ENCODE measurements at regions not wholly inside any gene's neighbourhood (a gene's known extent, or its start where the extent isn't known, plus 50 kb on each side); places are given as distances from the start of the nearest gene placed in this dataset.
A peak's percentile ranks its signal among the peaks of the same experiment; 100 is the strongest.
"Not testable (repeated sequence)": the region's sequence is repeated elsewhere in the genome, so short reads cannot be mapped to it uniquely, and the experiment has no call there.

- DNase-seq, result no peak
Measured at GRCh38 chr4:187726485-187726884, 269.1 kb upstream of the ZFP42 start.

DNA sequence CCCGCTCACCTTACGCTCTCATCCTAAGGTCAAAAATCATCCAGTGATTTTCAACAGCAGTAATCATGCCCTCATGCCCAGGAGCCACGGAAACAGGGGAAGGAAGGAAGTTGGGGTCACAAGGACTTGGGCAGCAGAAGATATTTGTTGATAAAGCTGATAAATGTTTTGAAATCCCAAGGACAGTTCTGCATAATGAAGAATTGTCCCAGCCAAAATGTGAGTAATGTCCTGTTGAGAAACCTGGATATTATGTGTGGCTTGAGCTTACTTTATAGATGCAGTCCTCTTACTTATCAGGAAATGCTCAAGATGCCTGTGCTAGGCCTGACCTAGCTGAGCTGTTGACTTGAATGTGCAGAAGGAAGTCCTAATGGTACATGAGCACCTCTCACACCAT lies 263.0 kb upstream of the ZFP42 start:
- no peak for DNase-seq

DNA sequence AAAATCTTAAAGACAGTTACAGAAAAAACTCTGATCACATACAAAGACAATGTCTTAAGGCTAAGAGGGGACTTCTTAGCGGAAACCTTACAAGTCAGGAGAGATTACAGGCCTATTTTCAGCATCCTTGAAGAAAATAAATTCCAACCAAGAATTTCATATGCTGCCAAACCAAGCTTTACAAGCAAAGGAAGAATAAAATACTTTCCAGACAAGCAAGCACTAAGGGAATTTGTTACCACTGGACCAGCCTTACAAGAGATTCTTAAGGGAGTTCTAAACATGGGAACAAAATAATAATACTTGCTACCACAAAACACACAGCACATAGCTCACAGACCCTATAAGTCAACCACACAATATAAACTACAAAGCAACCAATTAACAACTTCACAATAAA lies 255.8 kb upstream of the ZFP42 start:
- DNase-seq, result no peak

DNA sequence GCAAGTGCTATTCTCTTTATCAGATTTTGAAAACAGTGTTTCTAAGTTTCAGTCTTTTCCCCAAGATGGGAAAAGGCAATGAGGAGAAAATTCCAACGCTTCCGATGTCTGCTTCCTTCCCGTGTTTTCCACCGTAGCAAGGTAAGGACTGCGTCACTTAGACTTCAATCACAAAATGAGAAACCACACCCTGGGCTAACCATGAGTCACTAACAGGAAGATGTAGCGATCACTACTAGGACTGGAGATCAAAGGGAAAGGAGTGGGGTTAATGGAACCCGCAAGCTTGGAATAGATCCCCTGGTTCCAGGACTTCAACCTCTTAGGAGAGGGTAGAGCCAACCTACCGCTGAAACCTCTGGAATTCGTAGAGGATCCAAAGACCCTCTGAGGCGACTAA lies 250.7 kb upstream of the ZFP42 start:
- DNase-seq, result no peak

DNA sequence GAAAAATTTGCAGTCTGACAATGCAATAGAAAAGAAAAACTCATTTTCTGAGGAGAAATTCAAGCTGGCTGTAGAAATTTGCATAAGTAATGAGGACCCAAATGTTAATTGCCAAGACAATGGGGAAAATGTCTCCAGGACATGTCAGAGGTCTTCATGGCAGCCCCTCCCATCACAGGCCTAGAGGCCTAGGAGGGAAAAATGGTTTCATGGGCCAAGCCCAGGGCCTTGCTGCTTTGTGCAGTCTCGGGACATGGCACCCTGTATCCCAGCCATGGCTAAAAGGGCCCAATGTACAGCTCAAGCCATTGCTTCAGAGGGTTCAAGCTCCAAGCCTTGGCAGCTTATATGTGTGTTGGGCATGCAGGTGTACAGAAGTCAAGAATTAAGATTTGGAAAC lies 244.9 kb upstream of the ZFP42 start:
- not testable (repeated sequence) for DNase-seq

- no peak for DNase-seq
Measured at GRCh38 chr4:187767158-187767557, 228.4 kb upstream of the ZFP42 start.

- no peak for DNase-seq
Measured at GRCh38 chr4:187767687-187768086, 227.9 kb upstream of the ZFP42 start.

GRCh38 chr4:187770345-187770744 lies 225.2 kb upstream of the ZFP42 start:
- DNase-seq, result no peak

DNA sequence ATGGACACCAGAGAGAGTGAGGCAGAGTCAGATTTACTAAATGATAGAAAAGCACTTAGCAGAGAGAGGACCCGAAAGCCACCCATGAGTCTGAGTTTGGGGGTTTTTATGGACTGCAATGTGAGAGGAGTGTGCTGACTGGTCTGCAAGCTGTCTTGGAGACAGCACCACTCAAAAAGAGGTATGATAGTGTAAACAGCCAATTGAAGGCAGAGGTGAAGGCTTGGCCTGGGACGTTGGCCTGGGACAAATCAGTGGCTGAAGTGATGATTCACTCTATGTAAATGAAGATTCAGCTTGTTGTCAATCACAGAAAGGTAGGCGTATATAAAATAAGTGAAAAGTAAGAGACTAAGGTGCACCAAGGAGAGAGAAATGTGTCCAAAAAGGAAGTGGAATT lies 217.6 kb upstream of the ZFP42 start:
- DNase-seq, result no peak

GRCh38 chr4:187780070-187780469 lies 215.5 kb upstream of the ZFP42 start:
- no peak for DNase-seq

DNA sequence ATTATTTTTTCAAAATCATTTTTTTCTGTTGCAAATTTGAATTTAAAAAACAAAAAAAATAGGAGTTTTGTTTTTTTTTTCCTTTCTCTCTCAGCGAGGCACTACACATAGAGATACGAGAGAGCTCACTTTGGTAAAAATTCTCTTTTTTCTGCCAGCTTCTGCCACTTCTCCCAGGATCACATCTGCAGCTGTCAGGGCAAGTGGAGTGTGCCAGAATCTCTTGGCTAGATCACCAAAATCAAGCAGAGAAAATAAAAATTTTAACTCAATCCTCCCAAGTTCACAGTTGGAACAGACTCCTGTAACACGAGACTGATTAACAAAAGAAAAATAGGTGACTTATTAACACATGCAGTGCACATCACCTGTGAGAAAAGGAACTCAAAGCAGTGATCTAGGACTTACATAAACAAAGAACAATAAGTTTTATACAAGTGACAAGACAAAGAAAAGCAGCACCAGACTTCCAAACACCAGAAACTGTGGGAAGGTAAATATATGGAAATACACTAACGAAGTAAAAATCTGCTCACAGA lies 213.2 kb upstream of the ZFP42 start:
- DNase-seq, result no peak

- DNase-seq, result no peak
Measured at GRCh38 chr4:187786190-187786589, 209.4 kb upstream of the ZFP42 start.

- no peak for DNase-seq
Measured at GRCh38 chr4:187789078-187789477, 206.5 kb upstream of the ZFP42 start.

- DNase-seq, result no peak
Measured at GRCh38 chr4:187795737-187796136, 199.8 kb upstream of the ZFP42 start.

- DNase-seq, result no peak
Measured at GRCh38 chr4:187798385-187798784, 197.2 kb upstream of the ZFP42 start.

DNA sequence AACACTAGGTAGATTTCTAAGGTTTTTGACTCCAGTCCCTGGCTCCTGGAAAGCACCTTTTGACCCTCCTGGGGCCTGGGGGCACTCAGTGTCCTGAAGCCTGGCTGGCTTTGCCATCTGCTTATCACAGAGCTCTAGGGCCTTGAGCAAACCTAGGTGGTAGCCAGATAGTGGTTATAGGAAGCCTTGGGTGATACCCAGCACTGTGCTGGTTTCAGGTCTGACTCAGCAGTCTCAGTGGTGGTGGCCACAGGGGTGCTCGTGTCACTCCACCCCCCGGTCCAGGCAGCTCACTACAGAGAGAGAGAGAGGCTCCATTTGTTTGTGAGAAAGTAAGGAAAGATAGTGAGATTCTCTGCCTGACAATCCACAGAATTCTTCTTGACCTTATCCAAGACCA lies 195.8 kb upstream of the ZFP42 start:
- no peak for DNase-seq

DNA sequence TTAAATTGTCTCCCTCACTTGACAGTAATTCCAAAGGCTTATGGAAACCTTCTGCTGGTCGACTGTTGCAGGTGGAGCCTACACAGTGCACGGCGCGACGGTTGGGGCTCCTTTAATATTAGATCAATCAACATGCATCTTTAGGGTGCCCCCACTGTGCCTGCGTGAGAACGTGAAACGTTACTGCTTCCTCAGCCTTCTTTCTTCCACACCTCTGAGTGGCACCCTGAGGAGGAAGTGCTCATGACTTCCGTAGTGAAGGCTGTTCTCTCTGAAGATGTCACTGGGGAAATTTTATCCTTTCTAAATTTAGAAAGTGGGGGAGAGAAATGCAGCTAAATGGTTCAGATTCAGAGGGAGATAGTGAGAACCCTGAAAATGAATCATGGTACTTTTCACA lies 184.0 kb upstream of the ZFP42 start:
- DNase-seq, result no peak

DNA sequence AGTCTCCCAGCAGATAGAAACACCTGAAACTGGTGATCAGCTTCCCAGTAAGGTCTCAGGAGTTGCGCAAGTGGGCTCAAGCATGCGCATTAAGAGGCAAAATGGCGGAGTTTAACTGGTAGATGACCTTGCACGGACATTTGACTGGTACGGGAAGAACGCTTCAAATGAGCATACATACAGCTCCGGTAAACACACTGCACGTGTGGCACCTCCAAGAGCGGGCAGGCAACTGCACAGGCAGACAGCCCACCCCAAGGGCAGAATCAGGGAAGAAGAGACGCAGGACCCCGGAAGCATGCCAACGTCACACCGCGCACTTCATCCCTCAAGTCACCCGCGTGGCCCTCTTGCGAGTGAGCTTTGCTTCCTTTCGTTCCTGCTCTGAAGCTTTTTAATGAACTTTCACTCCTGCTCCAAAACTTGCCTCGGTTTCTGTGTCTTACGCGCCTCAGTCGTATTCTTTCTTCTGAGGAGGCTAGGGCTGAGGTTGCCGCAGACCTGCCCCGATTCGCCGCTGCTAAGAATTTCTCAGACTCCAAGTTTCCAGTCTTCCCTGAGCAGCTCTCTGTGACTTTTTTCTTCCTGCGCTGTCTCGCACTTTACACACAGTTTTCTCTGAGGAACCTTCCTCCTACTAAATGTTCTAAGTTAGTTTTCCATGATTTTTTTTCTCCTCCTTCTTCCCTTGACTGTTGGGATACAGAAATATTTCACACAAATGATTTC lies 180.7 kb upstream of the ZFP42 start:
- peak; percentile 40 for DNase-seq

DNA sequence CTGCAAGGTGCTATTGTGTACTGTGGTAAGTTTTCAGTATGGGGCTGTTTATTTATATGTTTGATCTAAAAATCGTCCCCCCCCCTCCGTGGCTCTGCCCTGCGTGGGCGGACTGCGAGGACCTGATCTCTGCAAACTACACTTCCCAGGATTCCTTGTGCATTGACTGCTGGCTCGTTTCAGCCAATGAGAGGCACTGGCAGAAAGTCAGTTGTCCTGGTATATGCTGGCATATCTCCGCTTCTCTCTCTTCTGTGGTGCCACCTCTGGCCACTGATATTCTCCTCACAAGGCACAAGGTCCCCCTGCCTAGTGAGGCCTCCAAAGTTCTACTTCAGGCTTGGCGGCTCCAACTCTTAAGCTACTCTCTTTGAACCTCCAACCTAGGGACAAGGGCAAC lies 168.8 kb upstream of the ZFP42 start:
- DNase-seq, result no peak

- no peak for DNase-seq
Measured at GRCh38 chr4:187827631-187828030, 167.9 kb upstream of the ZFP42 start.

DNA sequence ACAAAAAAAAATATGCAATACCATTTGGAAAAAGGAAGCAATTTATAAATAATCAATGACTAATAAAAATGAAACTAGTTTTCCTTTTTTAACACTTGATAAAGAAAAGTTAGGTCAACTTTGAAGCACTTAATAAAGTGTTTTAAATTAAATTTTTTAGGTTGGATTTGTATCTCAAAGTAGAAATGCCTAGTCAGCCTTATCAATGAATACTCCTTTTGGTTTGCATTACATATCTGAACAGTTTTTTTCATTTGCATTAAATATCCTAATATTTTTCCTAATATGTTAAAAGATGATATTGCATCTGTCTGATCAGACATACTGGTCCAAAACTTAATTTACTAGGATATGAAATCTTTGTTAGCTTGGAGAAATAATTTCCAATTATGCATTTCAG lies 155.8 kb upstream of the ZFP42 start:
- no peak for DNase-seq

DNA sequence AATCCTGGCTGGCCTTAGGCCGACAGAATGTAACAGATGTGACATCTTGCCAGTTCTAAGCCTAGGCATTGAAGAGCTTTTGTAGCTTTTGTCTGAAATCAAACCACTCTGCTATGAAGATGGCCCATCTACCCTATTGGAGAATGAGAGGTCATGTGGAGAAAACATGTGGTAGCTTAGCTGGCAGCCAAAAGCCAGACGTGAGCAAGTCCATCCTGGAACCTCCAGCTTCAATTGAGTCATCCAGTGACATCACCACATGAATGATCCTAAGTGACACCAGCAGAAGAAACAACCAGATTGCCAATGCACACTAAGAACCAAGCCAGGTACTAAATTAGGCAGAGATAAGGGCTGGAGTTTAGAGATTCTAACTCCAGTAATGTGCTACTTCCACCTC lies 154.8 kb upstream of the ZFP42 start:
- no peak for DNase-seq

DNA sequence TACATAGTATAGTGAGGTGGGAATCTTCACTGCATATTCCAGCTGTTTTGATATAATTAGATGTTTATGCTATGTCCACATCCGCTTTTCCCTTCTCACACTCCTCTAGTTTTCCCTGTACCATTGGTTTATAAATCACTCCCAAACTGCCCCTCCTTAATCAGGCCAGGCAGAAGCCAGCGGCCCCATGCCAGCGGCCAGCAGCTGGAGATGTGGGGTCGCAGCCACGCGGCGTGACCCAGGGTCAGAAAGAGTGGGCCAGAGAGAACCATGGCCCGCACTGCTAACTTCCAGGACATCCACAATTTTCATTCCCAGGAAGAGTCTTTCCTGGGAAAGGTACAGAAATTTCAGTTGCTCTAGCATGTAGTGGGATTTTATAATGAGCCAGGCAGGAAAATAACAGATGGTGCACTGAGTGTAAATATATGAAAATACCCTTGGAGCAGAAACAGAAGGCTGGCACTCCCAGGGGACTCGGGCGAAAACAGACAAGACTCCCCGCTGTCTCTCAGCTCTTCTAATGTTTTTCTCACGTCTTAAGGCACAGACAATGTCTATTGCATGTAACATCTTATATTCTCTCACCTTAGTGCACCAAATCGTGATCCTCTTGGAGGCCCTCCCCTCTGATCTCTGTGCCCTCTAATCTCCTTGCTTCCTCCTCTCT lies 145.9 kb upstream of the ZFP42 start:
- no peak for DNase-seq

GRCh38 chr4:187865914-187866313 lies 129.7 kb upstream of the ZFP42 start:
- no peak for DNase-seq

DNA sequence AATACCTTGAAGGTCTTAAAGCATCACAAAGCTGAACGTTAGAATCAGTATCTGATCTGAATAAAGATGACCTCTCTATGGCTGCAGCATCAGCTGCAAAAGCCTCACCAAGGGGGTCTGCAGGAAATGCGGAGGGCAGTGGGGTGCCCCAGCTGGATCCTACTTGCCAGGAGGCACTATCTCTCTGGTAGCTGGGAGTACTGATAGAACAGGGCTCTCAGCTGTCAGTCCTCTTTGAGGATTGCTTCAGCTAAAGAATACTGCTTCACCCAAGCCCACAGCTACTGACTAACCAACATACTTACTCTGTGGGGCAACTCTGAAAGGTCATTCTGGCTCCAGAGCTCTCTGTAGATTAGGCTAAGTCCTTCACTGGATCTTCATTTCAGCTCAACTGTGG lies 112.5 kb upstream of the ZFP42 start:
- no peak for DNase-seq

All from right hindlimb (tissue), 1 donor.